H1 (cell line): ENCODE measurements at regions not wholly inside any gene's neighbourhood (a gene's known extent, or its start where the extent isn't known, plus 50 kb on each side); places are given as distances from the start of the nearest gene placed in this dataset.

Experiments
- CTCF ChIA-PET: fragments of 300-600 bp; sonication (Branson Sonifier 250); formaldehyde crosslinking; loops from one replicate; lab custom pipeline; 2021; ENCODE audit not compliant: partially characterized antibody; lab: Charles Lee
- POLR2A ChIA-PET: fragments of 300-600 bp; sonication (Branson Sonifier 250); formaldehyde crosslinking; loops from one replicate; lab custom pipeline; 2021; ENCODE audit warnings: inconsistent platforms; ENCODE audit not compliant: partially characterized antibody; lab: Charles Lee
- DNase-seq, 2 experiments: peaks; one replicate each; pipeline versions ENCODE4 v3.0.0 to v3.0.0-alpha.2; 2010 to 2022; ENCODE audit warnings: low spot score in 2 of 2, low read depth in 1 of 2, mixed read lengths in 1 of 2
- FAIRE-seq: peaks from 2 replicates; lab custom pipeline; 2011; peaks lifted over from hg19 to GRCh38; lab: Jason Lieb, UNC
- H2AFZ ChIP-seq: 2 replicates; pipeline ENCODE4 v1.8.1; 2012; ENCODE audit warnings: low read length, inconsistent platforms
- H2AK5ac ChIP-seq: 2 replicates; pipeline ENCODE4 v1.6.1; 2013; ENCODE audit warnings: low read depth, low read length
- H2BK120ac ChIP-seq: replicated peaks from 2 replicates; pipeline ENCODE3; 2013; ENCODE audit warnings: low read depth, low read length, inconsistent platforms
- H2BK12ac ChIP-seq: 2 replicates; pipeline ENCODE4 v1.6.1; 2013; ENCODE audit warnings: low read depth, low read length
- H2BK15ac ChIP-seq: 2 replicates; pipeline ENCODE4 v1.6.1; 2013; ENCODE audit warnings: low read length
- H2BK20ac ChIP-seq: 2 replicates; pipeline ENCODE4 v1.6.1; 2013; ENCODE audit warnings: low read length
- H2BK5ac ChIP-seq: 2 replicates; pipeline ENCODE4 v1.6.1; 2013; ENCODE audit warnings: low read depth, low read length
- H3K14ac ChIP-seq: 2 replicates; pipeline ENCODE4 v1.6.1; 2013; ENCODE audit warnings: inconsistent platforms; ENCODE audit not compliant: insufficient read length
- H3K18ac ChIP-seq: 2 replicates; pipeline ENCODE4 v1.6.1; 2013; ENCODE audit warnings: low read length; ENCODE audit errors: extremely low read depth
- H3K23ac ChIP-seq: 2 replicates; pipeline ENCODE4 v1.6.1; 2013; ENCODE audit warnings: inconsistent platforms; ENCODE audit not compliant: insufficient read length
- H3K23me2 ChIP-seq: 2 replicates; pipeline ENCODE4 v1.6.1; 2013; ENCODE audit warnings: low read depth, low read length
- H3K27ac ChIP-seq: 2 replicates; pipeline ENCODE4 v1.6.1; 2011; ENCODE audit warnings: low read depth, low read length, inconsistent platforms
- H3K27me3 ChIP-seq, 4 experiments: replicated peaks in 1 of 4; 1 replicate in 1 of 4; 2 replicates in 3 of 4; pipeline versions ENCODE4 v1.6.1 to v1.8.1; 2011 to 2013; ENCODE audit warnings: low read length in 3 of 4, mild to moderate bottlenecking in 3 of 4, inconsistent platforms in 2 of 4, mixed read lengths in 2 of 4, moderate library complexity in 1 of 4; ENCODE audit not compliant: control insufficient read depth in 3 of 4, insufficient read depth in 3 of 4; ENCODE audit errors: extremely low read depth in 1 of 4
- H3K36me3 ChIP-seq, 4 experiments: 2 replicates each; pipeline versions ENCODE4 v1.6.1 to v1.8.1; 2011 to 2013; ENCODE audit warnings: mild to moderate bottlenecking in 4 of 4, low read length in 3 of 4, moderate library complexity in 2 of 4, control low read depth in 1 of 4, inconsistent platforms in 1 of 4; ENCODE audit not compliant: insufficient read depth in 4 of 4, control insufficient read depth in 2 of 4
- H3K4ac ChIP-seq: replicated peaks from 2 replicates; pipeline ENCODE3; 2013; ENCODE audit warnings: low read length, low read depth, mixed read lengths, inconsistent platforms; ENCODE audit not compliant: insufficient read length
- H3K4me1 ChIP-seq, 4 experiments: replicated peaks in 1 of 4; 1 replicate in 1 of 4; 2 replicates in 3 of 4; pipeline versions ENCODE4 v1.6.1 to v1.8.1; 2011 to 2013; ENCODE audit warnings: low read length in 3 of 4, inconsistent platforms in 2 of 4, mixed read lengths in 1 of 4; ENCODE audit not compliant: insufficient read depth in 4 of 4, control insufficient read depth in 3 of 4
- H3K4me2 ChIP-seq, 2 experiments: 2 replicates each; pipeline versions ENCODE4 v1.6.1 to v1.8.1; 2011 to 2013; ENCODE audit warnings: low read depth in 2 of 2, low read length in 2 of 2, control low read depth in 1 of 2, inconsistent platforms in 1 of 2, mild to moderate bottlenecking in 1 of 2; ENCODE audit not compliant: insufficient read depth in 1 of 2
- H3K4me3 ChIP-seq, 4 experiments: fragments of 200-600, 300-600 bp in 1 of 4; sonication (generic), shearing (Covaris generic), sonication (Bioruptor Twin) in 1 of 4; 2 replicates each; pipeline versions ENCODE4 v1.5.1 to v1.8.1; 2011 to 2016; ENCODE audit warnings: low read length in 4 of 4, low read depth in 3 of 4, control low read depth in 2 of 4, inconsistent platforms in 2 of 4, mild to moderate bottlenecking in 2 of 4, mixed read lengths in 1 of 4, moderate library complexity in 1 of 4; ENCODE audit not compliant: insufficient read depth in 2 of 4; ENCODE audit errors: extremely low read depth in 1 of 4
- H3K56ac ChIP-seq: replicated peaks from 2 replicates; pipeline ENCODE3; 2013; ENCODE audit warnings: low read depth, mild to moderate bottlenecking, mixed read lengths, low read length, inconsistent platforms; ENCODE audit not compliant: insufficient read length
- H3K79me1 ChIP-seq: 2 replicates; pipeline ENCODE4 v1.6.1; 2013; ENCODE audit warnings: low read depth, low read length, control low read depth
- H3K79me2 ChIP-seq, 2 experiments: 2 replicates each; pipeline versions ENCODE4 v1.6.1 to v1.8.1; 2012 to 2013; ENCODE audit warnings: low read length in 2 of 2, mild to moderate bottlenecking in 2 of 2, inconsistent platforms in 1 of 2; ENCODE audit not compliant: insufficient read depth in 2 of 2, control insufficient read depth in 1 of 2
- H3K9ac ChIP-seq, 4 experiments: replicated peaks in 1 of 4; 1 replicate in 1 of 4; 2 replicates in 3 of 4; pipeline versions ENCODE4 v1.6.1 to v1.8.1; 2011 to 2013; ENCODE audit warnings: low read depth in 3 of 4, low read length in 3 of 4, control low read depth in 2 of 4, mild to moderate bottlenecking in 2 of 4, moderate library complexity in 2 of 4, inconsistent platforms in 1 of 4; ENCODE audit errors: extremely low read depth in 1 of 4
- H3K9me3 ChIP-seq, 2 experiments: 2 replicates each; pipeline versions ENCODE4 v1.6.1 to v1.8.1; 2012 to 2013; ENCODE audit warnings: mild to moderate bottlenecking in 2 of 2, moderate library complexity in 2 of 2, control low read depth in 1 of 2, inconsistent platforms in 1 of 2, low read depth in 1 of 2, low read length in 1 of 2, mixed read lengths in 1 of 2; ENCODE audit not compliant: insufficient read depth in 2 of 2
- H4K20me1 ChIP-seq, 2 experiments: replicated peaks in 1 of 2; 2 replicates each; pipeline versions ENCODE3 to v1.8.1; 2011 to 2013; ENCODE audit warnings: inconsistent platforms in 2 of 2, low read length in 2 of 2, mild to moderate bottlenecking in 1 of 2; ENCODE audit not compliant: insufficient read depth in 2 of 2, control insufficient read depth in 1 of 2
- H4K5ac ChIP-seq: 2 replicates; pipeline ENCODE4 v1.6.1; 2013; ENCODE audit warnings: low read length, low read depth, mixed read lengths, inconsistent platforms; ENCODE audit not compliant: insufficient read length
- H4K8ac ChIP-seq: 2 replicates; pipeline ENCODE4 v1.8.0; 2013; ENCODE audit warnings: mild to moderate bottlenecking, moderate library complexity, low read length, inconsistent platforms; ENCODE audit not compliant: insufficient read depth; ENCODE audit errors: extremely low read depth
- H4K91ac ChIP-seq: replicated peaks from 2 replicates; pipeline ENCODE3; 2013; ENCODE audit warnings: low read length, mixed read lengths, inconsistent platforms; ENCODE audit not compliant: insufficient read length
- CHD1 ChIP-seq: IDR thresholded peaks from 2 replicates; pipeline ENCODE4 v1.6.1; 2012; ENCODE audit warnings: low read depth, low read length, improper control_type of control experiment
- FOSL1 ChIP-seq: IDR thresholded peaks from 2 replicates; pipeline ENCODE4 v1.6.1; 2011; ENCODE audit warnings: mild to moderate bottlenecking, low read depth, low read length, moderate library complexity; ENCODE audit not compliant: insufficient read depth
- HDAC6 ChIP-seq: IDR thresholded peaks from one replicate; pipeline ENCODE4 v1.7.1; 2012; ENCODE audit warnings: low read depth, mild to moderate bottlenecking, inconsistent platforms, low read length, moderate library complexity
- JUND ChIP-seq: IDR thresholded peaks from 2 replicates; pipeline ENCODE4 v1.6.1; 2011; ENCODE audit warnings: mild to moderate bottlenecking, improper control_type of control experiment, low read length
- KDM1A ChIP-seq: fragments of 200-600, 300-600 bp; sonication (generic); IDR thresholded peaks from 2 replicates; pipeline ENCODE4 v1.7.1; 2016; ENCODE audit warnings: mild to moderate bottlenecking, low read length, borderline replicate concordance
- KDM4A ChIP-seq: IDR thresholded peaks from one replicate; pipeline ENCODE4 v1.7.1; 2012; ENCODE audit warnings: low read depth, mild to moderate bottlenecking, moderate library complexity, low read length, inconsistent platforms; ENCODE audit not compliant: severe bottlenecking
- NRF1 ChIP-seq: IDR thresholded peaks from 2 replicates; pipeline ENCODE4 v1.6.1; 2011; ENCODE audit warnings: mild to moderate bottlenecking, low read depth, low read length, improper control_type of control experiment
- POLR2A ChIP-seq, 2 experiments: IDR thresholded peaks; 1 replicate in 1 of 2; 2 replicates in 1 of 2; pipeline ENCODE4 v1.6.1; 2011; ENCODE audit warnings: low read depth in 2 of 2, low read length in 2 of 2, mild to moderate bottlenecking in 2 of 2; ENCODE audit errors: control extremely low read depth in 1 of 2
- RFX5 ChIP-seq: IDR thresholded peaks from 2 replicates; pipeline ENCODE4 v1.6.1; 2011; ENCODE audit warnings: low read depth, low read length, improper control_type of control experiment, borderline replicate concordance
- RXRA ChIP-seq: IDR thresholded peaks from 2 replicates; pipeline ENCODE4 v1.6.1; 2011; ENCODE audit warnings: low read depth, mild to moderate bottlenecking, low read length, moderate library complexity; ENCODE audit not compliant: insufficient read depth
- SIN3A ChIP-seq, 2 experiments: IDR thresholded peaks in 1 of 2; conservative IDR thresholded peaks in 1 of 2; 2 replicates each; pipeline ENCODE4 v1.6.1; 2011 to 2012; ENCODE audit warnings: low read length in 2 of 2, improper control_type of control experiment in 1 of 2, low read depth in 1 of 2, mild to moderate bottlenecking in 1 of 2
- SIRT6 ChIP-seq: IDR thresholded peaks from one replicate; pipeline ENCODE4 v1.7.1; 2012; ENCODE audit warnings: low read length, inconsistent platforms
- SP4 ChIP-seq: IDR thresholded peaks from 2 replicates; pipeline ENCODE4 v1.6.1; 2012; ENCODE audit warnings: low read length, inconsistent platforms
- YY1 ChIP-seq: IDR thresholded peaks from 2 replicates; pipeline ENCODE4 v1.6.1; 2011; ENCODE audit warnings: low read depth, mild to moderate bottlenecking, low read length
- WGBS, 2 experiments: shearing (Covaris generic) in 1 of 2; methylation state at CpG; one replicate each; pipeline versions ENCODE4 v1.1.6 to v1.1.7; 2013 to 2015; ENCODE audit warnings: low lambda C conversion rate in 2 of 2, mixed read lengths in 2 of 2, inconsistent platforms in 1 of 2, low coverage in 1 of 2, missing lambda C conversion rate in 1 of 2; ENCODE audit not compliant: insufficient replicate concordance in 2 of 2, insufficient coverage in 1 of 2, insufficient read length in 1 of 2; ENCODE audit errors: extremely low coverage in 1 of 2, missing lambda C conversion rate in 1 of 2; 5-methylcytosine and 5-hydroxymethylcytosine counted together

DNA sequence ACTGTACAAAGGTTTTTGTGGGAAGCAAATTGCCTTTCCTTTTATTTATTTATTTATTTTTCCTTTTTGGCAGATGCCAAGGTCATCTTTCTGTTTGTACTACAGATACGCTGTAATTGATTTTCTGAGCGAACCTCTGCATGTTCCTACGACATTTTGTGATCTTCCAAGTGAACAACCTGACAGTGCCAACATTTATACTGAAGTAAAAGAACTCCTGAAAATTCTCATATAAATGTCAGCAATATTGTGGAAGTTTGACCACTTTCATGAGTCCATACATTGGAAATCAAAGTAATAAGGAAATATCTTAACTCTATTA is 86.8 kb upstream of the EEPD1 start:
- Histone ChIP-seq H3K4me3 (no peak overlapping the region), H2BK12ac (no peak overlapping the region), H3K4ac (no peak overlapping the region), H3K23ac (no peak overlapping the region), H3K14ac (no peak overlapping the region), H3K56ac (no peak overlapping the region), H3K27ac (no peak overlapping the region), H3K23me2 (no peaks in the 10 kb centered on the region), H3K79me2 (no peaks in the 10 kb centered on the region), H3K9ac (no peak overlapping the region), H4K8ac (no peak overlapping the region), H4K91ac (no peak overlapping the region), H2BK120ac (no peak overlapping the region), H3K9me3 (0 out of 4 replicates have a peak, but pooled peaks cover 0 to 2% of the 10 kb centered on the region in 2 experiments), H2AK5ac (no peak overlapping the region), H2BK5ac (no peak overlapping the region), H4K20me1 (no peaks in the 10 kb centered on the region), H2BK20ac (no peak overlapping the region), H2AFZ (no peak overlapping the region), H3K79me1 (no peaks in the 10 kb centered on the region), H2BK15ac (no peak overlapping the region), H3K36me3 (no peaks in the 10 kb centered on the region), H3K18ac (no peak overlapping the region), H3K4me2 (no peak overlapping the region), H3K27me3 (no peaks in the 10 kb centered on the region), H3K4me1 (no peaks in the 10 kb centered on the region; a peak in 2 of 7 replicates), H4K5ac (no peak overlapping the region)
- POLR2A ChIA-PET = no interaction called here
- DNase-seq (no peak), FAIRE-seq (no peak)
- CTCF ChIA-PET = interaction anchor here (1.8 kb wide), 1 partner anchor 81 kb away, joined by 4 read pairs; no protein-coding TSS in a partner anchor
- WGBS, 2 experiments = 87% methylated on average over 3 of the region's 3 CpGs; no CpG with 5 or more reads in 1 of the 2 experiments
- no peak for TF ChIP-seq SP4
- TF ChIP-seq RFX5 = no peak
- no peak for TF ChIP-seq SIRT6
- TF ChIP-seq HDAC6 = no peak
- no peak for TF ChIP-seq CHD1
- TF ChIP-seq YY1 = no peak
- no peak for TF ChIP-seq FOSL1
- no peak for TF ChIP-seq POLR2A (IDR thresholded peaks at IDR 0.05; ENCODE audit: control extremely low read depth in 1 of 2, low read depth in 2 of 2, low read length in 2 of 2)
- no peak for TF ChIP-seq NRF1
- no peak for TF ChIP-seq RXRA
- no peak for TF ChIP-seq KDM4A
- no peak for TF ChIP-seq SIN3A (conservative IDR thresholded peaks at IDR 0.05 in 1 of 2, IDR thresholded peaks at IDR 0.05 in 1 of 2; ENCODE audit: low read depth in 1 of 2, low read length in 2 of 2)
- no peak for TF ChIP-seq JUND
- no peak for TF ChIP-seq KDM1A
